K562 (cell line): ENCODE measurements at regions not wholly inside any gene's neighbourhood (a gene's known extent, or its start where the extent isn't known, plus 50 kb on each side); places are given as distances from the start of the nearest gene placed in this dataset.

Source experiments
- ATAC-seq: fragments of 200-7000 bp; cut with Tn5 transposase; 3 replicates; pipeline ENCODE4 v1.9.1; 2020; ENCODE audit warnings: moderate library complexity
- BruUV-seq: library from RNA; stranded (reverse); fragments of 400-500 nt; replicated peaks from 2 replicates; lab custom pipeline; 2021; lab: Mats Ljungman, UMichigan
- CTCF ChIA-PET: fragments of 300-600 bp; formaldehyde crosslinking; extraction: SDS; loops from one replicate; lab custom pipeline; 2021; ENCODE audit warnings: low intra/inter-chr PET ratio; lab: Yijun Ruan, JAX
- POLR2A ChIA-PET: fragments of 300-600, 350-650 bp; sonication (Branson Sonifier 250); formaldehyde crosslinking; extraction: SDS; loops from one replicate; lab custom pipeline; 2021; ENCODE audit warnings: antibody characterized with exemption, inconsistent platforms; lab: Yijun Ruan, JAX
- DNase-seq, 4 experiments: peaks; one replicate each; pipeline versions ENCODE4 v3.0.0 to v3.0.0-alpha.2; 2011 to 2018; ENCODE audit warnings: low spot score in 3 of 4, mixed read lengths in 3 of 4; ENCODE audit errors: extremely low read depth in 1 of 4
- FAIRE-seq: peaks from 2 replicates; lab custom pipeline; 2011; peaks lifted over from hg19 to GRCh38; lab: Jason Lieb, UNC
- H2AFZ ChIP-seq: 2 replicates; pipeline ENCODE4 v1.6.0; 2011; ENCODE audit warnings: low read depth, low read length, control low read depth, inconsistent platforms
- H3K27ac ChIP-seq: fragments of 200-600 bp; 3 replicates; pipeline ENCODE4 v1.8.0; 2011; ENCODE audit warnings: low read depth, mild to moderate bottlenecking, control low read depth, inconsistent platforms, low read length, moderate library complexity, mixed read lengths; ENCODE audit errors: extremely low read depth
- H3K27me3 ChIP-seq, 2 experiments: fragments of 300-600 bp in 1 of 2; 2 replicates in 1 of 2; 3 replicates in 1 of 2; pipeline versions ENCODE4 v1.6.0 to v1.8.0; 2011; ENCODE audit warnings: inconsistent platforms in 2 of 2, low read length in 2 of 2, mild to moderate bottlenecking in 1 of 2, mixed read lengths in 1 of 2, moderate library complexity in 1 of 2; ENCODE audit not compliant: control insufficient read depth in 2 of 2, insufficient read depth in 2 of 2
- H3K36me3 ChIP-seq: fragments of 300-600 bp; 3 replicates; pipeline ENCODE4 v1.8.0; 2011; ENCODE audit warnings: mild to moderate bottlenecking, low read length, inconsistent platforms; ENCODE audit not compliant: control insufficient read depth, insufficient read depth
- H3K4me1 ChIP-seq, 2 experiments: fragments of 200-600 bp in 1 of 2; replicated peaks in 1 of 2; 2 replicates in 1 of 2; 3 replicates in 1 of 2; pipeline versions ENCODE4 v1.5.1 to v1.8.0; 2011; ENCODE audit warnings: inconsistent platforms in 2 of 2, low read length in 2 of 2, mild to moderate bottlenecking in 1 of 2, mixed read lengths in 1 of 2, moderate library complexity in 1 of 2; ENCODE audit not compliant: control insufficient read depth in 2 of 2, insufficient read depth in 2 of 2
- H3K4me2 ChIP-seq: 2 replicates; pipeline ENCODE4 v1.6.1; 2011; ENCODE audit warnings: low read length, control low read depth, inconsistent platforms, mixed read lengths; ENCODE audit not compliant: insufficient read depth
- H3K4me3 ChIP-seq: fragments of 200-600 bp; sonication (generic), shearing (Covaris generic); 2 replicates; pipeline ENCODE4 v1.5.1; 2016; ENCODE audit warnings: control low read depth, inconsistent platforms
- H3K79me2 ChIP-seq: fragments of 200-600 bp; 3 replicates; pipeline ENCODE4 v1.8.0; 2011; ENCODE audit warnings: low read length, inconsistent platforms; ENCODE audit not compliant: control insufficient read depth, insufficient read depth
- H3K9ac ChIP-seq, 2 experiments: 2 replicates each; pipeline versions ENCODE4 v1.6.0 to v1.6.1; 2011; ENCODE audit warnings: low read depth in 2 of 2, low read length in 2 of 2, control low read depth in 1 of 2, inconsistent platforms in 1 of 2, mild to moderate bottlenecking in 1 of 2, mixed read lengths in 1 of 2; ENCODE audit not compliant: insufficient read depth in 1 of 2
- H3K9me1 ChIP-seq: one replicate; pipeline ENCODE4 v1.6.0; 2011; ENCODE audit warnings: inconsistent platforms, mild to moderate bottlenecking, low read length, moderate library complexity; ENCODE audit not compliant: control insufficient read depth, insufficient read depth
- H3K9me3 ChIP-seq: replicated peaks from 2 replicates; pipeline ENCODE4 v1.5.1; 2011; ENCODE audit warnings: low read depth, low read length, inconsistent platforms; ENCODE audit not compliant: control insufficient read depth, insufficient read depth
- H4K20me1 ChIP-seq: replicated peaks from 2 replicates; pipeline ENCODE4 v1.6.1; 2011; ENCODE audit warnings: low read length, inconsistent platforms, mixed read lengths; ENCODE audit not compliant: control insufficient read depth, insufficient read depth
- BCOR ChIP-seq: fragments of 450-650 bp; IDR thresholded peaks from 2 replicates; pipeline ENCODE4 v1.6.1; 2016
- CBFA2T3 ChIP-seq: fragments of 450-650 bp; IDR thresholded peaks from 2 replicates; pipeline ENCODE4 v1.6.1; 2017
- MYBL2 ChIP-seq, 2 experiments: fragments of 450-650 bp in 1 of 2; sonication (generic) in 1 of 2; formaldehyde crosslinking in 1 of 2; IDR thresholded peaks; 2 replicates each; pipeline versions ENCODE4 v1.6.1 to v1.8.1; 2017 to 2022; ENCODE audit warnings: borderline replicate concordance in 1 of 2, inconsistent platforms in 1 of 2, low read depth in 1 of 2, mild to moderate bottlenecking in 1 of 2, missing genetic modification reagents in 1 of 2, moderate library complexity in 1 of 2
- NCOA6 ChIP-seq: fragments of 450-650 bp; IDR thresholded peaks from 2 replicates; pipeline ENCODE4 v1.6.1; 2017; ENCODE audit warnings: mild to moderate bottlenecking
- NFIX ChIP-seq: fragments of 250-450 bp; sonication (Bioruptor Pico); IDR thresholded peaks from 2 replicates; pipeline ENCODE4 v1.4.0; 2020; ENCODE audit warnings: low read depth, mild to moderate bottlenecking, moderate library complexity
- NR2F6 ChIP-seq: fragments of 450-650 bp; formaldehyde crosslinking; IDR thresholded peaks from 2 replicates; pipeline ENCODE4 v1.4.0; 2020; ENCODE audit warnings: mild to moderate bottlenecking
- RERE ChIP-seq: sonication (generic); formaldehyde crosslinking; IDR thresholded peaks from 2 replicates; pipeline ENCODE4 v1.8.0; 2023; ENCODE audit warnings: missing genetic modification reagents, mild to moderate bottlenecking, borderline replicate concordance
- SRSF1 ChIP-seq: fragments of 200-400 bp; formaldehyde crosslinking; IDR thresholded peaks from 2 replicates; pipeline ENCODE4 v1.6.1; 2017; ENCODE audit warnings: mild to moderate bottlenecking, low read depth, low read length, moderate library complexity
- ZNF184 ChIP-seq: sonication (generic); formaldehyde crosslinking; IDR thresholded peaks from 2 replicates; pipeline ENCODE4 v1.5.0; 2020; ENCODE audit warnings: missing genetic modification reagents
- WGBS: fragments of 100-300 bp; shearing (Covaris generic); methylation state at CpG from one replicate; pipeline ENCODE4 v1.1.6; 2016; ENCODE audit warnings: low coverage, mixed read lengths; ENCODE audit not compliant: insufficient coverage; ENCODE audit errors: missing lambda C conversion rate; 5-methylcytosine and 5-hydroxymethylcytosine counted together
- in situ Hi-C: fragments of 300-500 bp; cut with MboI; formaldehyde crosslinking; loops from 4 replicates; pipeline ENCODE4 v1.15.0; 2018; ENCODE audit warnings: inconsistent platforms, mixed read lengths
- intact Hi-C: fragments of 100-400 bp; cut with micrococcal nuclease; formaldehyde crosslinking; loops from 2 replicates; pipeline ENCODE4 v1.14.2; 2022
- TF ChIP-seq, protein P1 (sequence below), 2 experiments: IDR thresholded peaks; 2 replicates each; pipeline ENCODE4 v1.6.1; 2012; ENCODE audit warnings: improper control_type of control experiment in 2 of 2, low read depth in 2 of 2, low read length in 2 of 2, borderline replicate concordance in 1 of 2

- ATAC-seq, result no peak
- DNase-seq, result no peak
- no peaks in the 10 kb centered on the region for H3K9me1 ChIP-seq
- in situ Hi-C loops, result no loop called here
- no peak for FAIRE-seq
- no peaks in the 10 kb centered on the region for H3K36me3 ChIP-seq
- no TSS peak for BruUV-seq
- H3K27ac ChIP-seq, result no peak overlapping the region
- H3K79me2 ChIP-seq, result no peaks in the 10 kb centered on the region
- H3K4me3 ChIP-seq, result no peak overlapping the region
- H2AFZ ChIP-seq, result no peak overlapping the region
- 0% methylated on average over 1 of the region's 1 CpG for WGBS
- H3K4me2 ChIP-seq, result no peak overlapping the region
- ChIA-PET POLR2A (no interaction called here), CTCF (no interaction called here)
- intact Hi-C loops, result no loop called here
- no peaks in the 10 kb centered on the region; the same call in 1 of the 2 replicates for H3K9me3 ChIP-seq
- H3K9ac ChIP-seq, result no peak overlapping the region
- no peaks in the 10 kb centered on the region for H3K27me3 ChIP-seq
- no peaks in the 10 kb centered on the region for H3K4me1 ChIP-seq
- no peaks in the 10 kb centered on the region for H4K20me1 ChIP-seq
- TF ChIP-seq RERE (CRISPR knock-in tag) (no peak), NCOA6 (no peak), BCOR (no peak), NFIX (CRISPR knock-in tag) (no peak), CBFA2T3 (no peak), MYBL2 (IDR thresholded peaks at IDR 0.05; ENCODE audit: low read depth) (no peak), MYBL2 (CRISPR knock-in tag; IDR thresholded peaks at IDR 0.05; ENCODE audit: borderline replicate concordance) (no peak), ZNF184 (CRISPR knock-in tag) (no peak), NR2F6 (CRISPR knock-in tag) (no peak), SRSF1 (no peak)
- TF ChIP-seq, protein P1, sequence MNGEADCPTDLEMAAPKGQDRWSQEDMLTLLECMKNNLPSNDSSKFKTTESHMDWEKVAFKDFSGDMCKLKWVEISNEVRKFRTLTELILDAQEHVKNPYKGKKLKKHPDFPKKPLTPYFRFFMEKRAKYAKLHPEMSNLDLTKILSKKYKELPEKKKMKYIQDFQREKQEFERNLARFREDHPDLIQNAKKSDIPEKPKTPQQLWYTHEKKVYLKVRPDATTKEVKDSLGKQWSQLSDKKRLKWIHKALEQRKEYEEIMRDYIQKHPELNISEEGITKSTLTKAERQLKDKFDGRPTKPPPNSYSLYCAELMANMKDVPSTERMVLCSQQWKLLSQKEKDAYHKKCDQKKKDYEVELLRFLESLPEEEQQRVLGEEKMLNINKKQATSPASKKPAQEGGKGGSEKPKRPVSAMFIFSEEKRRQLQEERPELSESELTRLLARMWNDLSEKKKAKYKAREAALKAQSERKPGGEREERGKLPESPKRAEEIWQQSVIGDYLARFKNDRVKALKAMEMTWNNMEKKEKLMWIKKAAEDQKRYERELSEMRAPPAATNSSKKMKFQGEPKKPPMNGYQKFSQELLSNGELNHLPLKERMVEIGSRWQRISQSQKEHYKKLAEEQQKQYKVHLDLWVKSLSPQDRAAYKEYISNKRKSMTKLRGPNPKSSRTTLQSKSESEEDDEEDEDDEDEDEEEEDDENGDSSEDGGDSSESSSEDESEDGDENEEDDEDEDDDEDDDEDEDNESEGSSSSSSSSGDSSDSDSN (IDR thresholded peaks at IDR 0.05; ENCODE audit: borderline replicate concordance in 1 of 2, low read depth in 2 of 2, low read length in 2 of 2), result no peak
These were observed 954.4 kb downstream of the TRHDE start for GRCh38 chr12:73226593-73226992.
